ENCODE measurements at regions not wholly inside any gene's neighbourhood (a gene's known extent, or its start where the extent isn't known, plus 50 kb on each side); places are given as distances from the start of the nearest gene placed in this dataset.
"Not testable (repeated sequence)": the region's sequence is repeated elsewhere in the genome, so short reads cannot be mapped to it uniquely, and the experiment has no call there.

- DNase-seq = no peak
Observed at GRCh38 chr3:101999177-101999779, 150.0 kb downstream of the NFKBIZ start.

- DNase-seq = no peak
Observed at GRCh38 chr3:102000620-102001209, 151.4 kb downstream of the NFKBIZ start.

GRCh38 chr3:102002056-102002455 lies 152.7 kb downstream of the NFKBIZ start:
- DNase-seq = no peak

- no peak for DNase-seq
Observed at GRCh38 chr3:102004561-102004960, 155.2 kb downstream of the NFKBIZ start.

GRCh38 chr3:102005551-102005950 lies 156.2 kb downstream of the NFKBIZ start:
- DNase-seq = no peak

- DNase-seq = no peak
Observed at GRCh38 chr3:102006812-102007485, 157.6 kb downstream of the NFKBIZ start.

- not testable (repeated sequence) for DNase-seq
Observed at GRCh38 chr3:102008436-102008835, 159.1 kb downstream of the NFKBIZ start.

- DNase-seq = no peak
Observed at GRCh38 chr3:102016417-102016816, 167.1 kb downstream of the NFKBIZ start.

GRCh38 chr3:102017784-102018183 lies 168.5 kb downstream of the NFKBIZ start:
- no peak for DNase-seq

- no peak for DNase-seq
Observed at GRCh38 chr3:102018551-102018950, 169.2 kb downstream of the NFKBIZ start.

GRCh38 chr3:102020735-102021134 lies 171.4 kb downstream of the NFKBIZ start:
- DNase-seq = no peak

GRCh38 chr3:102024270-102024904 lies 175.1 kb downstream of the NFKBIZ start:
- DNase-seq = no peak

GRCh38 chr3:102025606-102026270 lies 176.4 kb downstream of the NFKBIZ start:
- DNase-seq = no peak

GRCh38 chr3:102026656-102027055 lies 177.3 kb downstream of the NFKBIZ start:
- no peak for DNase-seq

- DNase-seq = no peak
Observed at GRCh38 chr3:102030661-102031060, 181.3 kb downstream of the NFKBIZ start.

- DNase-seq = no peak
Observed at GRCh38 chr3:102031834-102032233, 182.5 kb downstream of the NFKBIZ start.

- no peak for DNase-seq
Observed at GRCh38 chr3:102032491-102033383, 183.4 kb downstream of the NFKBIZ start.

GRCh38 chr3:102034639-102035451 lies 185.5 kb downstream of the NFKBIZ start:
- no peak for DNase-seq

GRCh38 chr3:102036017-102036416 lies 186.7 kb downstream of the NFKBIZ start:
- DNase-seq = no peak

GRCh38 chr3:102036472-102036871 lies 187.2 kb downstream of the NFKBIZ start:
- DNase-seq = no peak

- DNase-seq = no peak
Observed at GRCh38 chr3:102037209-102037608, 187.9 kb downstream of the NFKBIZ start.

All from activated CD4-positive, CD25-positive, alpha-beta regulatory T cell treated with anti-CD3 and anti-CD28 coated beads, Interleukin-2, amount 50 U/mL, for 72 hours (primary cell).